ENCODE measurements at regions not wholly inside any gene's neighbourhood (a gene's known extent, or its start where the extent isn't known, plus 50 kb on each side); places are given as distances from the start of the nearest gene placed in this dataset.

- H4K20me1 ChIP-seq (ENCODE audit: control insufficient read depth, insufficient read depth, low read length, poor library complexity, severe bottlenecking): no peaks in the 10 kb centered on the region
- no peak overlapping the region for H3K4me2 ChIP-seq (replicated peaks; ENCODE audit: low read depth, low read length, poor library complexity, severe bottlenecking)
- ATAC-seq (ENCODE audit: low read depth) (no peak), DNase-seq (no peak)
- Mint-ChIP-seq H3K4me3 (no peak overlapping the region), H3K9me3 (ENCODE audit: insufficient read depth) (peaks cover 6% of the 10 kb centered on the region), H3K4me1 (no peaks in the 10 kb centered on the region), H3K27ac (no peak overlapping the region), H3K27me3 (no peaks in the 10 kb centered on the region)
- H3K79me2 ChIP-seq (ENCODE audit: control insufficient read depth, insufficient read depth, low read length): no peaks in the 10 kb centered on the region
- H3K4me3 ChIP-seq (ENCODE audit: control extremely low read depth in 1 of 5, extremely low read depth in 1 of 5, insufficient read depth in 1 of 5, low read depth in 2 of 5, low read length in 4 of 5): no peak overlapping the region
- intact Hi-C loops (cut with micrococcal nuclease): no loop called here
- ChIA-PET POLR2A (no interaction called here), CTCF (no interaction called here)
- no peak overlapping the region for H3K9ac ChIP-seq (ENCODE audit: low read length)
- H3K9me3 ChIP-seq (ENCODE audit: control extremely low read depth in 1 of 3, control insufficient read depth in 2 of 3, insufficient read depth in 1 of 3, low read length in 2 of 3): peaks cover 0 to 10% (median 0%) of the 10 kb centered on the region in 3 donors
- no peaks in the 10 kb centered on the region for H3K4me1 ChIP-seq (ENCODE audit: control insufficient read depth in 2 of 2, insufficient read depth in 2 of 2, low read length in 2 of 2)
- TF ChIP-seq EZH2 (IDR thresholded peaks at IDR 0.05; ENCODE audit: borderline replicate concordance, insufficient read depth, low read depth, low read length, poor library complexity, severe bottlenecking) (no peak), CTCF (IDR thresholded peaks at IDR 0.05) (no peak)
- no CpG with 5 or more reads among the region's 2 CpGs for WGBS (ENCODE audit: insufficient coverage)
- no peak overlapping the region for H2AFZ ChIP-seq (ENCODE audit: insufficient read depth, low read depth, low read length, poor library complexity, severe bottlenecking)
- no peaks in the 10 kb centered on the region for H3K36me3 ChIP-seq (replicated peaks in 1 of 2; ENCODE audit: control extremely low read depth in 1 of 2, control insufficient read depth in 1 of 2, extremely low read depth in 1 of 2, insufficient read depth in 2 of 2, low read length in 1 of 2)
- H3K27ac ChIP-seq (ENCODE audit: low read length in 2 of 2): no peak overlapping the region
- H3K27me3 ChIP-seq (replicated peaks in 1 of 4; ENCODE audit: control extremely low read depth in 1 of 4, control insufficient read depth in 3 of 4, insufficient read depth in 4 of 4, low read length in 3 of 4): no peaks in the 10 kb centered on the region
Measured at GRCh38 chr7:120043250-120043649, 229.7 kb upstream of the KCND2 start.

DNA sequence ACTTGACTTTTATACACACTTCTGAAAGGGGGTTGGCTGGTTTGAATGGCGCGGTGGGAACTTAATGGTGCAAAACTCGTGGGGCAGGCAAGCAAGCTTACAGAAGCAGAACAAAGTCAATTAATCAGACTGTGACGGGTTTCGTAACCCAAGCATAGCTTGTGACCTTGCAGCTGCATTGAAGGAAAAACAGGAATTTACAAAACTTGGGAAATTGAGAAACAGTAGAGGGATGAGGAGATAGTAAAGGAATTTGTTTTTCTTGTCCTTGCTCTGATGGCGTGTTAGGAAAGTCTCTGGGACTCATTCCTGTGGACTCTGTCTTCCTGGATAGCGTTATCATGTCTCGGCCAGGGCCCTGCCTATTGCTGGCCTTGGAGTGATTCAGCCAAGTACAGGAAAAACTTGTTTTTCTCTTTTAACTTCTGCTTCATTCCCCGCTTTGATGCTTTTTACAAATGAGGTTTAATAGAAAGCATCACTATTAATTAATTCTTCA is 220.0 kb upstream of the KCND2 start:
- H4K20me1 ChIP-seq (ENCODE audit: control insufficient read depth, insufficient read depth, low read length, poor library complexity, severe bottlenecking): no peaks in the 10 kb centered on the region
- H3K27ac Mint-ChIP-seq: no peak overlapping the region
- TF ChIP-seq EZH2 (IDR thresholded peaks at IDR 0.05; ENCODE audit: borderline replicate concordance, insufficient read depth, low read depth, low read length, poor library complexity, severe bottlenecking) (no peak), CTCF (IDR thresholded peaks at IDR 0.05) (no peak)
- no peak overlapping the region for H3K9ac ChIP-seq (ENCODE audit: low read length)
- H3K9me3 Mint-ChIP-seq (ENCODE audit: insufficient read depth): peaks cover 2% of the 10 kb centered on the region
- peaks cover 0 to 4% (median 0%) of the 10 kb centered on the region in 3 donors for H3K9me3 ChIP-seq (ENCODE audit: control extremely low read depth in 1 of 3, control insufficient read depth in 2 of 3, insufficient read depth in 1 of 3, low read length in 2 of 3)
- intact Hi-C loops (cut with micrococcal nuclease): no loop called here
- no peaks in the 10 kb centered on the region for H3K4me1 ChIP-seq (ENCODE audit: control insufficient read depth in 2 of 2, insufficient read depth in 2 of 2, low read length in 2 of 2)
- no peak overlapping the region for H3K4me2 ChIP-seq (replicated peaks; ENCODE audit: low read depth, low read length, poor library complexity, severe bottlenecking)
- no peak overlapping the region for H2AFZ ChIP-seq (ENCODE audit: insufficient read depth, low read depth, low read length, poor library complexity, severe bottlenecking)
- no peak for ATAC-seq (ENCODE audit: low read depth)
- DNase-seq: no peak
- H3K4me3 Mint-ChIP-seq: no peak overlapping the region
- ChIA-PET CTCF (no interaction called here), POLR2A (no interaction called here)
- no peaks in the 10 kb centered on the region for H3K79me2 ChIP-seq (ENCODE audit: control insufficient read depth, insufficient read depth, low read length)
- no peaks in the 10 kb centered on the region for H3K27me3 Mint-ChIP-seq
- no peaks in the 10 kb centered on the region for H3K36me3 ChIP-seq (replicated peaks in 1 of 2; ENCODE audit: control extremely low read depth in 1 of 2, control insufficient read depth in 1 of 2, extremely low read depth in 1 of 2, insufficient read depth in 2 of 2, low read length in 1 of 2)
- no peaks in the 10 kb centered on the region for H3K4me1 Mint-ChIP-seq
- H3K4me3 ChIP-seq (ENCODE audit: control extremely low read depth in 1 of 5, extremely low read depth in 1 of 5, insufficient read depth in 1 of 5, low read depth in 2 of 5, low read length in 4 of 5): no peak overlapping the region
- 70% methylated on average over 6 of the region's 9 CpGs for WGBS (ENCODE audit: insufficient coverage)
- H3K27me3 ChIP-seq (replicated peaks in 1 of 4; ENCODE audit: control extremely low read depth in 1 of 4, control insufficient read depth in 3 of 4, insufficient read depth in 4 of 4, low read length in 3 of 4): no peaks in the 10 kb centered on the region
- H3K27ac ChIP-seq (ENCODE audit: low read length in 2 of 2): no peak overlapping the region
